ENCODE measurements at regions not wholly inside any gene's neighbourhood (a gene's known extent, or its start where the extent isn't known, plus 50 kb on each side); places are given as distances from the start of the nearest gene placed in this dataset.

GRCh38 chr13:47463726-47464125 is 537.3 kb downstream of the SUCLA2 start:
- dilution Hi-C loops (cut with MboI; ENCODE audit: extremely low pct_ligation_motif_present, low sequenced_read_pairs) = no loop called here
- Histone ChIP-seq H3K36me3 (ENCODE audit: control insufficient read depth in 2 of 2, extremely low read depth in 1 of 2, insufficient read depth in 2 of 2, low read length in 2 of 2) (no peaks in the 10 kb centered on the region), H4K20me1 (ENCODE audit: control insufficient read depth, extremely low read depth, insufficient read depth, low read length) (no peaks in the 10 kb centered on the region), H3K9me1 (ENCODE audit: control insufficient read depth, extremely low read depth, insufficient read depth, low read length) (no peaks in the 10 kb centered on the region), H3K4me3 (ENCODE audit: control insufficient read depth in 2 of 3, extremely low read depth in 1 of 3, insufficient read depth in 2 of 3, low read depth in 1 of 3, low read length in 3 of 3) (no peak overlapping the region), H3K4me2 (ENCODE audit: control insufficient read depth, extremely low read depth, insufficient read depth, low read depth, low read length) (no peak overlapping the region), H3K4me1 (ENCODE audit: control insufficient read depth, extremely low read depth, insufficient read depth, low read length) (no peaks in the 10 kb centered on the region), H3K79me2 (ENCODE audit: control insufficient read depth, insufficient read depth, low read length) (no peaks in the 10 kb centered on the region), H3K27me3 (ENCODE audit: control insufficient read depth, extremely low read depth, insufficient read depth, low read length) (no peaks in the 10 kb centered on the region), H3K9ac (ENCODE audit: control insufficient read depth, extremely low read depth, insufficient read depth, low read length) (no peak overlapping the region), H3K9me3 (ENCODE audit: control insufficient read depth, low read depth, low read length) (no peaks in the 10 kb centered on the region), H2AFZ (ENCODE audit: control insufficient read depth, low read length) (no peak overlapping the region), H3K27ac (ENCODE audit: control insufficient read depth, insufficient read depth, low read length) (no peak overlapping the region)
- no peak for TF ChIP-seq EZH2 (IDR thresholded peaks at IDR 0.05; ENCODE audit: low read length)
- TF ChIP-seq CTCF (optimal IDR thresholded peaks at IDR 0.05 in 1 of 3, IDR thresholded peaks at IDR 0.05 in 1 of 3, conservative IDR thresholded peaks at IDR 0.05 in 1 of 3; ENCODE audit: extremely low read depth in 1 of 3, insufficient read depth in 2 of 3, low read length in 3 of 3) = no peak
- FAIRE-seq (no peak), DNase-seq (ENCODE audit: low read depth, low spot score) (no peak)

- FAIRE-seq (no peak), DNase-seq (ENCODE audit: low read depth, low spot score) (no peak)
- H3K79me2 ChIP-seq (ENCODE audit: control insufficient read depth, insufficient read depth, low read length) = no peaks in the 10 kb centered on the region
- H4K20me1 ChIP-seq (ENCODE audit: control insufficient read depth, extremely low read depth, insufficient read depth, low read length) = no peaks in the 10 kb centered on the region
- no peaks in the 10 kb centered on the region for H3K4me1 ChIP-seq (ENCODE audit: control insufficient read depth, extremely low read depth, insufficient read depth, low read length)
- H3K36me3 ChIP-seq (ENCODE audit: control insufficient read depth in 2 of 2, extremely low read depth in 1 of 2, insufficient read depth in 2 of 2, low read length in 2 of 2) = no peaks in the 10 kb centered on the region
- H3K9ac ChIP-seq (ENCODE audit: control insufficient read depth, extremely low read depth, insufficient read depth, low read length) = no peak overlapping the region
- H3K9me1 ChIP-seq (ENCODE audit: control insufficient read depth, extremely low read depth, insufficient read depth, low read length) = no peaks in the 10 kb centered on the region
- dilution Hi-C loops (cut with MboI; ENCODE audit: extremely low pct_ligation_motif_present, low sequenced_read_pairs) = no loop called here
- H3K27ac ChIP-seq (ENCODE audit: control insufficient read depth, insufficient read depth, low read length) = no peak overlapping the region
- no peaks in the 10 kb centered on the region for H3K27me3 ChIP-seq (ENCODE audit: control insufficient read depth, extremely low read depth, insufficient read depth, low read length)
- TF ChIP-seq CTCF (optimal IDR thresholded peaks at IDR 0.05 in 1 of 3, IDR thresholded peaks at IDR 0.05 in 1 of 3, conservative IDR thresholded peaks at IDR 0.05 in 1 of 3; ENCODE audit: extremely low read depth in 1 of 3, insufficient read depth in 2 of 3, low read length in 3 of 3) (no peak), EZH2 (IDR thresholded peaks at IDR 0.05; ENCODE audit: low read length) (no peak)
- H2AFZ ChIP-seq (ENCODE audit: control insufficient read depth, low read length) = no peak overlapping the region
- no peaks in the 10 kb centered on the region for H3K9me3 ChIP-seq (ENCODE audit: control insufficient read depth, low read depth, low read length)
- no peak overlapping the region for H3K4me2 ChIP-seq (ENCODE audit: control insufficient read depth, extremely low read depth, insufficient read depth, low read depth, low read length)
- H3K4me3 ChIP-seq (ENCODE audit: control insufficient read depth in 2 of 3, extremely low read depth in 1 of 3, insufficient read depth in 2 of 3, low read depth in 1 of 3, low read length in 3 of 3) = no peak overlapping the region
These were observed 538.1 kb downstream of the SUCLA2 start for GRCh38 chr13:47463002-47463401.
